ENCODE measurements at regions not wholly inside any gene's neighbourhood (a gene's known extent, or its start where the extent isn't known, plus 50 kb on each side); places are given as distances from the start of the nearest gene placed in this dataset.

DNA sequence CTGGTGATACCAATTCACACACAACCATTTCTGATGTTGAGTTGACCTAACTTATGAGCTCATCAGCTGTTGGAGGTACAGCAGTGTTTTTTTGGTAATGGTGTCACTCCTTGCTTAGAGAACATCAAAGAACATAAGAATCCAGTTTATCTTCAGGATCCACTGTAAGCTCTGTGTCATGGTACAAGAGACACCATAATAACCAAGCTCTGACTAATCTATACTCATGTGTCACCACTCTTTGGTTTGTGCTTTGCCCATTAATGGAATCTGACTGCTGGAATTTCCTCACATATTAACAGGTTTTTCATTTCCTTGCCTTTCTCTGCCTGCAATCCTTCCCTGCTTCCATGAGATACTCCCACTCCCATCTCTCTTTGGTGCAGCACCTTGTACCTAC is 735.1 kb upstream of the LCORL start:
- H3K27me3 ChIP-seq (replicated peaks; ENCODE audit: control insufficient read depth, insufficient read depth, low read length) = no peaks in the 10 kb centered on the region
- TF ChIP-seq, protein P1, sequence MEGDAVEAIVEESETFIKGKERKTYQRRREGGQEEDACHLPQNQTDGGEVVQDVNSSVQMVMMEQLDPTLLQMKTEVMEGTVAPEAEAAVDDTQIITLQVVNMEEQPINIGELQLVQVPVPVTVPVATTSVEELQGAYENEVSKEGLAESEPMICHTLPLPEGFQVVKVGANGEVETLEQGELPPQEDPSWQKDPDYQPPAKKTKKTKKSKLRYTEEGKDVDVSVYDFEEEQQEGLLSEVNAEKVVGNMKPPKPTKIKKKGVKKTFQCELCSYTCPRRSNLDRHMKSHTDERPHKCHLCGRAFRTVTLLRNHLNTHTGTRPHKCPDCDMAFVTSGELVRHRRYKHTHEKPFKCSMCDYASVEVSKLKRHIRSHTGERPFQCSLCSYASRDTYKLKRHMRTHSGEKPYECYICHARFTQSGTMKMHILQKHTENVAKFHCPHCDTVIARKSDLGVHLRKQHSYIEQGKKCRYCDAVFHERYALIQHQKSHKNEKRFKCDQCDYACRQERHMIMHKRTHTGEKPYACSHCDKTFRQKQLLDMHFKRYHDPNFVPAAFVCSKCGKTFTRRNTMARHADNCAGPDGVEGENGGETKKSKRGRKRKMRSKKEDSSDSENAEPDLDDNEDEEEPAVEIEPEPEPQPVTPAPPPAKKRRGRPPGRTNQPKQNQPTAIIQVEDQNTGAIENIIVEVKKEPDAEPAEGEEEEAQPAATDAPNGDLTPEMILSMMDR (IDR thresholded peaks at IDR 0.05; ENCODE audit: insufficient read depth in 1 of 2, low read depth in 1 of 2, low read length in 1 of 2, severe bottlenecking in 1 of 2, unreplicated experiment in 1 of 2) = no peak
- Mint-ChIP-seq H3K4me1 (ENCODE audit: low read depth, unreplicated experiment) (peaks cover 7% of the 10 kb centered on the region), H3K9me3 (ENCODE audit: unreplicated experiment) (no peaks in the 10 kb centered on the region), H3K4me3 (ENCODE audit: unreplicated experiment) (no peak overlapping the region), H3K36me3 (ENCODE audit: insufficient read depth, unreplicated experiment) (no peaks in the 10 kb centered on the region), H3K27me3 (ENCODE audit: insufficient read depth, unreplicated experiment) (no peaks in the 10 kb centered on the region), H3K27ac (ENCODE audit: unreplicated experiment) (no peak overlapping the region)
- no peaks in the 10 kb centered on the region for H3K9me3 ChIP-seq
- no peak overlapping the region for H3K4me3 ChIP-seq (ENCODE audit: low read depth, low read length)
- DNase-seq = no peak
- CTCF ChIA-PET = no interaction called here
- POLR2A ChIA-PET = no interaction called here
- H3K36me3 ChIP-seq (ENCODE audit: control insufficient read depth, insufficient read depth, low read length) = no peaks in the 10 kb centered on the region
- intact Hi-C loops (cut with micrococcal nuclease; ENCODE audit: unreplicated experiment) = no loop called here
- no peaks in the 10 kb centered on the region for H3K4me1 ChIP-seq
- BruUV-seq (replicated peaks) = no TSS peak

DNA sequence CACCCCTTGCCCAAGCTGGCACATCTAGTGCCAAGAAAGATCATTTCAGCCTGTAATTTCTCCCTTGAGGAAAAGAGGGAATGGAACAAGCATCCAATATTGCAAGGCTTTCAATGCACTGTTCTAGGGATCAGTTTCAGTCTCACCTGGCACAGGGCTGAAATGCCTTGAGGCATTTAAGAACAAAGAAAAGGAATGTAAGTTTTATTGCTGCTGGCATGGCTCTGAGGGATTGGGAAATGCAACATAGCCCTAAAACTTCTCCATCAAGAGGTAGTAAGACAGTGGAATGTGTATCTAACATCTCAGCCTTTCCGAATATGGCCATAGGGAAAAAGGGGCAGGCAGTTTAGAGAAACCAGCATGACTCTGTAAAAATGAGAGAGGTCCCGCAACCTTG is 732.6 kb upstream of the LCORL start:
- TF ChIP-seq, protein P1 (IDR thresholded peaks at IDR 0.05; ENCODE audit: insufficient read depth in 1 of 2, low read depth in 1 of 2, low read length in 1 of 2, severe bottlenecking in 1 of 2, unreplicated experiment in 1 of 2) = no peak
- Histone ChIP-seq H3K4me3 (ENCODE audit: low read depth, low read length) (no peak overlapping the region), H3K27me3 (replicated peaks; ENCODE audit: control insufficient read depth, insufficient read depth, low read length) (no peaks in the 10 kb centered on the region), H3K4me1 (no peaks in the 10 kb centered on the region), H3K36me3 (ENCODE audit: control insufficient read depth, insufficient read depth, low read length) (no peaks in the 10 kb centered on the region), H3K9me3 (no peaks in the 10 kb centered on the region)
- intact Hi-C loops (cut with micrococcal nuclease; ENCODE audit: unreplicated experiment) = no loop called here
- no TSS peak for BruUV-seq (replicated peaks)
- no peaks in the 10 kb centered on the region for H3K27me3 Mint-ChIP-seq (ENCODE audit: insufficient read depth, unreplicated experiment)
- ChIA-PET CTCF (no interaction called here), POLR2A (no interaction called here)
- peaks cover 7% of the 10 kb centered on the region for H3K4me1 Mint-ChIP-seq (ENCODE audit: low read depth, unreplicated experiment)
- DNase-seq = peak in 1 of 2 experiments; percentile 9
- H3K4me3 Mint-ChIP-seq (ENCODE audit: unreplicated experiment) = no peak overlapping the region
- no peak overlapping the region for H3K27ac Mint-ChIP-seq (ENCODE audit: unreplicated experiment)
- H3K36me3 Mint-ChIP-seq (ENCODE audit: insufficient read depth, unreplicated experiment) = no peaks in the 10 kb centered on the region
- H3K9me3 Mint-ChIP-seq (ENCODE audit: unreplicated experiment) = no peaks in the 10 kb centered on the region

DNA sequence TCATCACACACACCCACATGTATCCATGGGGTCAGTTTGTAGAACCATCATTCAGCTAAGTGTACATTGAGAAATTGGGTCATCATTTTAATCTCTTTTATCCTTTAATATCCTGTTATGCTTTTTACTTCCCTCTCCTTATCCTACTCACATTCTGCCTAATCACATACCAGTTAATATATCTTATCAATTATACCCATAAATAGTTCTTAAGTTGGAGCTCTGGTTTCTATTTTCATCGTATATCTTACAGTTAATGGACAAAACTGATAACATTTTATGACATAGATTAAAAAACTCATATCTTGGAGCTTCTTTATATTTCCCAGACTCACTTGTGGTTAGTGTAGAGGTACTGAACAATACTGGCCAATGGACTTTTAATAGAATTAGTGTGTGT is 729.5 kb upstream of the LCORL start:
- H3K4me1 ChIP-seq = no peaks in the 10 kb centered on the region
- H3K4me3 ChIP-seq (ENCODE audit: low read depth, low read length) = no peak overlapping the region
- TF ChIP-seq, protein P1 (IDR thresholded peaks at IDR 0.05; ENCODE audit: insufficient read depth in 1 of 2, low read depth in 1 of 2, low read length in 1 of 2, severe bottlenecking in 1 of 2, unreplicated experiment in 1 of 2) = no peak
- no TSS peak for BruUV-seq (replicated peaks)
- intact Hi-C loops (cut with micrococcal nuclease; ENCODE audit: unreplicated experiment) = no loop called here
- ChIA-PET CTCF (no interaction called here), POLR2A (no interaction called here)
- Mint-ChIP-seq H3K36me3 (ENCODE audit: insufficient read depth, unreplicated experiment) (no peaks in the 10 kb centered on the region), H3K4me3 (ENCODE audit: unreplicated experiment) (no peak overlapping the region), H3K4me1 (ENCODE audit: low read depth, unreplicated experiment) (peaks cover 7% of the 10 kb centered on the region), H3K27ac (ENCODE audit: unreplicated experiment) (no peak overlapping the region), H3K9me3 (ENCODE audit: unreplicated experiment) (no peaks in the 10 kb centered on the region), H3K27me3 (ENCODE audit: insufficient read depth, unreplicated experiment) (no peaks in the 10 kb centered on the region)
- DNase-seq = no peak
- no peaks in the 10 kb centered on the region for H3K36me3 ChIP-seq (ENCODE audit: control insufficient read depth, insufficient read depth, low read length)
- no peaks in the 10 kb centered on the region for H3K9me3 ChIP-seq
- H3K27me3 ChIP-seq (replicated peaks; ENCODE audit: control insufficient read depth, insufficient read depth, low read length) = no peaks in the 10 kb centered on the region

All from Caco-2 (cell line).